ENCODE measurements at regions not wholly inside any gene's neighbourhood (a gene's known extent, or its start where the extent isn't known, plus 50 kb on each side); places are given as distances from the start of the nearest gene placed in this dataset.
"Not testable (repeated sequence)": the region's sequence is repeated elsewhere in the genome, so short reads cannot be mapped to it uniquely, and the experiment has no call there.

- no peak for DNase-seq
Observed at GRCh38 chr13:33634546-33634982, 183.4 kb upstream of the RFC3 start.

GRCh38 chr13:33636243-33636642 lies 181.7 kb upstream of the RFC3 start:
- DNase-seq: no peak

GRCh38 chr13:33636955-33637670 lies 180.8 kb upstream of the RFC3 start:
- no peak for DNase-seq

- no peak for DNase-seq
Observed at GRCh38 chr13:33637978-33638743, 179.8 kb upstream of the RFC3 start.

- no peak for DNase-seq
Observed at GRCh38 chr13:33639158-33639557, 178.8 kb upstream of the RFC3 start.

- no peak for DNase-seq
Observed at GRCh38 chr13:33639626-33640080, 178.3 kb upstream of the RFC3 start.

GRCh38 chr13:33640832-33641231 lies 177.1 kb upstream of the RFC3 start:
- no peak for DNase-seq

- DNase-seq: no peak
Observed at GRCh38 chr13:33642374-33643065, 175.4 kb upstream of the RFC3 start.

- peak; percentile 87 for DNase-seq
Observed at GRCh38 chr13:33644581-33645543, 173.1 kb upstream of the RFC3 start.

GRCh38 chr13:33645591-33646554 lies 172.1 kb upstream of the RFC3 start:
- no peak for DNase-seq

GRCh38 chr13:33649212-33649878 lies 168.6 kb upstream of the RFC3 start:
- no peak for DNase-seq

- no peak for DNase-seq
Observed at GRCh38 chr13:33651766-33652165, 166.2 kb upstream of the RFC3 start.

GRCh38 chr13:33657274-33657673 lies 160.7 kb upstream of the RFC3 start:
- DNase-seq: no peak

GRCh38 chr13:33659466-33659865 lies 158.5 kb upstream of the RFC3 start:
- no peak for DNase-seq

GRCh38 chr13:33659894-33660293 lies 158.1 kb upstream of the RFC3 start:
- no peak for DNase-seq

- DNase-seq: no peak
Observed at GRCh38 chr13:33662392-33662791, 155.6 kb upstream of the RFC3 start.

GRCh38 chr13:33665626-33666175 lies 152.2 kb upstream of the RFC3 start:
- no peak for DNase-seq

- no peak for DNase-seq
Observed at GRCh38 chr13:33671560-33671959, 146.4 kb upstream of the RFC3 start.

- not testable (repeated sequence) for DNase-seq
Observed at GRCh38 chr13:33672022-33672421, 145.9 kb upstream of the RFC3 start.

Measured in GF-D8 (cell line).